Kidney (tissue), 13 donors: ENCODE measurements at regions not wholly inside any gene's neighbourhood (a gene's known extent, or its start where the extent isn't known, plus 50 kb on each side); places are given as distances from the start of the nearest gene placed in this dataset.

Experiments used
- DNase-seq, 5 donors: peaks; one replicate each; pipeline ENCODE4 v3.0.0-alpha.2; 2013 to 2020
- FAIRE-seq: peaks from 2 replicates; lab custom pipeline; 2012; peaks lifted over from hg19 to GRCh38; lab: Jason Lieb, UNC
- H3K27ac ChIP-seq, 2 donors: one replicate each; pipeline ENCODE4 v1.7.0; 2013; ENCODE audit warnings: low read depth in 2 of 2, low read length in 2 of 2, inconsistent platforms in 1 of 2
- H3K27me3 ChIP-seq: one replicate; pipeline ENCODE4 v1.7.1; 2013; ENCODE audit warnings: low read length, inconsistent platforms; ENCODE audit not compliant: control insufficient read depth, insufficient read depth
- H3K36me3 ChIP-seq, 3 donors: one replicate each; pipeline versions ENCODE4 v1.7.0 to v1.7.1; 2013; ENCODE audit warnings: low read length in 3 of 3, control low read depth in 1 of 3, inconsistent platforms in 1 of 3; ENCODE audit not compliant: insufficient read depth in 3 of 3, control insufficient read depth in 2 of 3
- H3K4me1 ChIP-seq, 3 donors: one replicate each; pipeline versions ENCODE4 v1.7.0 to v1.7.1; 2013; ENCODE audit warnings: low read length in 3 of 3, inconsistent platforms in 1 of 3, low read depth in 1 of 3; ENCODE audit not compliant: control insufficient read depth in 2 of 3, insufficient read depth in 2 of 3
- H3K4me3 ChIP-seq, 3 donors: one replicate each; pipeline versions ENCODE4 v1.7.0 to v1.8.1; 2013; ENCODE audit warnings: low read length in 3 of 3, control low read depth in 1 of 3, inconsistent platforms in 1 of 3
- H3K9ac ChIP-seq, 3 donors: one replicate each; pipeline versions ENCODE4 v1.7.0 to v1.7.1; 2013; ENCODE audit warnings: low read length in 3 of 3, control low read depth in 1 of 3, inconsistent platforms in 1 of 3
- H3K9me3 ChIP-seq, 3 donors: one replicate each; pipeline versions ENCODE4 v1.7.0 to v1.7.1; 2013; ENCODE audit warnings: low read length in 3 of 3, control low read depth in 1 of 3, inconsistent platforms in 1 of 3; ENCODE audit not compliant: control insufficient read depth in 2 of 3, insufficient read depth in 1 of 3
- CTCF ChIP-seq: IDR thresholded peaks from 3 replicates; pipeline ENCODE4 v1.5.1; 2012; ENCODE audit warnings: mild to moderate bottlenecking, moderate library complexity, borderline replicate concordance; ENCODE audit not compliant: insufficient read depth; ENCODE audit errors: extremely low read depth
- intact Hi-C: fragments of 100-400 bp; cut with DNase I; formaldehyde crosslinking; loops from one replicate; pipeline ENCODE4 v1.11.1; 2022
- donor health status: control.
- donor health status: control.
- donor health status: control.
- donor health status: control.
- donor health status: control.
- donor health status: DM: yes; HTN: yes; CAD: no.
- donor health status: Normal renal cell carcinoma (clear cell type).

- Histone ChIP-seq H3K36me3 (no peaks in the 10 kb centered on the region), H3K9ac (no peak overlapping the region), H3K27ac (no peak overlapping the region), H3K9me3 (no peaks in the 10 kb centered on the region), H3K4me3 (no peak overlapping the region), H3K4me1 (no peaks in the 10 kb centered on the region), H3K27me3 (no peaks in the 10 kb centered on the region)
- intact Hi-C loops: no loop called here
- no peak for FAIRE-seq
- no peak for TF ChIP-seq CTCF
- DNase-seq: no peak
Observed at GRCh38 chr14:55756078-55756477, 176.1 kb downstream of the KTN1 start.

- TF ChIP-seq CTCF: no peak
- no peak for DNase-seq
- Histone ChIP-seq H3K4me1 (no peaks in the 10 kb centered on the region), H3K4me3 (no peak overlapping the region), H3K27me3 (no peaks in the 10 kb centered on the region), H3K36me3 (no peaks in the 10 kb centered on the region), H3K27ac (no peak overlapping the region), H3K9me3 (no peaks in the 10 kb centered on the region), H3K9ac (no peak overlapping the region)
- intact Hi-C loops: no loop called here
- no peak for FAIRE-seq
Observed at GRCh38 chr14:55756557-55756956, 176.6 kb downstream of the KTN1 start.

GRCh38 chr14:55758796-55759195 lies 178.8 kb downstream of the KTN1 start:
- Histone ChIP-seq H3K36me3 (no peaks in the 10 kb centered on the region), H3K27me3 (no peaks in the 10 kb centered on the region), H3K27ac (no peak overlapping the region), H3K4me3 (no peak overlapping the region), H3K4me1 (no peaks in the 10 kb centered on the region), H3K9me3 (no peaks in the 10 kb centered on the region), H3K9ac (no peak overlapping the region)
- DNase-seq (peak in 2 of 5 donors; percentile 44 to 55), FAIRE-seq (no peak)
- intact Hi-C loops: no loop called here
- TF ChIP-seq CTCF: no peak

GRCh38 chr14:55760789-55761566 lies 181.0 kb downstream of the KTN1 start:
- no peak for FAIRE-seq
- DNase-seq: no peak
- TF ChIP-seq CTCF: no peak

More at GRCh38 chr14:55760789-55761566, 181.0 kb downstream of the KTN1 start:
- no peaks in the 10 kb centered on the region for H3K36me3 ChIP-seq
- H3K4me3 ChIP-seq: no peak overlapping the region
- H3K9ac ChIP-seq: no peak overlapping the region
- H3K27ac ChIP-seq: no peak overlapping the region
- intact Hi-C loops: no loop called here
- H3K27me3 ChIP-seq: no peaks in the 10 kb centered on the region
- no peaks in the 10 kb centered on the region for H3K9me3 ChIP-seq
- no peaks in the 10 kb centered on the region for H3K4me1 ChIP-seq
